Testis (tissue), 2 donors: ENCODE measurements at regions not wholly inside any gene's neighbourhood (a gene's known extent, or its start where the extent isn't known, plus 50 kb on each side); places are given as distances from the start of the nearest gene placed in this dataset.
A peak's percentile ranks its signal among the peaks of the same experiment; 100 is the strongest.

Source experiments
- DNase-seq: peaks from one replicate; pipeline ENCODE4 v3.0.0-alpha.2; 2019
- H3K27ac ChIP-seq, 2 donors: fragments of 200-600 bp; sonication (generic); one replicate each; pipeline ENCODE4 v1.5.1; 2019
- H3K27me3 ChIP-seq: fragments of 200-600 bp; sonication (generic); one replicate; pipeline ENCODE4 v1.5.1; 2019
- H3K36me3 ChIP-seq: fragments of 200-600 bp; sonication (generic); one replicate; pipeline ENCODE4 v1.5.1; 2017; ENCODE audit warnings: low read depth; ENCODE audit errors: missing control alignments
- H3K4me1 ChIP-seq: fragments of 200-600 bp; sonication (generic); one replicate; pipeline ENCODE4 v1.5.1; 2019
- H3K4me3 ChIP-seq, 2 donors: fragments of 200-600 bp; sonication (generic); one replicate each; pipeline ENCODE4 v1.5.1; 2017 to 2019
- H3K9me3 ChIP-seq: fragments of 200-600 bp; sonication (generic); one replicate; pipeline ENCODE4 v1.5.1; 2017
- CTCF ChIP-seq, 3 experiments: fragments of 450-650 bp in 2 of 3; fragments of 200-600 bp in 1 of 3; sonication (generic) in 1 of 3; IDR thresholded peaks; one replicate each; pipeline ENCODE4 v1.5.1; 2016 to 2019; ENCODE audit warnings: antibody characterized with exemption in 3 of 3, mild to moderate bottlenecking in 2 of 3, moderate library complexity in 1 of 3
- POLR2A ChIP-seq: fragments of 450-650 bp; IDR thresholded peaks from one replicate; pipeline ENCODE4 v1.6.1; 2017; ENCODE audit warnings: antibody characterized with exemption, mild to moderate bottlenecking, moderate library complexity
- WGBS, 2 donors: methylation state at CpG; one replicate each; pipeline ENCODE4 v1.1.5; 2018; 5-methylcytosine and 5-hydroxymethylcytosine counted together
- intact Hi-C: fragments of 100-400 bp; cut with DNase I; formaldehyde crosslinking; loops from one replicate; pipeline ENCODE4 v1.15.1; 2023; ENCODE audit warnings: low total_unique reads

GRCh38 chr11:127130321-127130720, 129.8 kb upstream of the KIRREL3 start:
- intact Hi-C loops, result no loop called here
- Histone ChIP-seq H3K4me3 (no peak overlapping the region), H3K4me1 (no peaks in the 10 kb centered on the region), H3K27ac (no peak overlapping the region), H3K27me3 (no peaks in the 10 kb centered on the region), H3K36me3 (no peaks in the 10 kb centered on the region), H3K9me3 (no peaks in the 10 kb centered on the region)
- no peak for DNase-seq
- 86 to 92% methylated on average over 1 of the region's 1 CpG for WGBS, 2 donors
- TF ChIP-seq CTCF (IDR thresholded peaks at IDR 0.05) (no peak), POLR2A (no peak)

- no peak overlapping the region for H3K27ac ChIP-seq
- no peak for TF ChIP-seq CTCF (IDR thresholded peaks at IDR 0.05)
- TF ChIP-seq POLR2A, result no peak
- no peaks in the 10 kb centered on the region for H3K9me3 ChIP-seq
- no peaks in the 10 kb centered on the region for H3K27me3 ChIP-seq
- no peak for DNase-seq
- H3K4me3 ChIP-seq, result peak overlapping the region in 1 of 2 donors; percentile 21
- WGBS, 2 donors, result 39 to 44% methylated on average over 3 of the region's 3 CpGs
- H3K36me3 ChIP-seq, result no peaks in the 10 kb centered on the region
- no peaks in the 10 kb centered on the region for H3K4me1 ChIP-seq
- intact Hi-C loops, result no loop called here
These were observed 126.4 kb upstream of the KIRREL3 start for GRCh38 chr11:127126986-127127385.

- 55 to 70% methylated on average over 5 of the region's 5 CpGs for WGBS, 2 donors
- H3K4me1 ChIP-seq, result no peaks in the 10 kb centered on the region
- H3K27ac ChIP-seq, result no peak overlapping the region
- DNase-seq, result no peak
- TF ChIP-seq CTCF (IDR thresholded peaks at IDR 0.05) (no peak), POLR2A (no peak)
- intact Hi-C loops, result no loop called here
- H3K4me3 ChIP-seq, result no peak overlapping the region
- no peaks in the 10 kb centered on the region for H3K36me3 ChIP-seq
- no peaks in the 10 kb centered on the region for H3K27me3 ChIP-seq
- no peaks in the 10 kb centered on the region for H3K9me3 ChIP-seq
These were observed 118.8 kb upstream of the KIRREL3 start for GRCh38 chr11:127119356-127119755.

- no peaks in the 10 kb centered on the region for H3K4me1 ChIP-seq
- no peak overlapping the region for H3K4me3 ChIP-seq
- H3K27ac ChIP-seq, result no peak overlapping the region
- H3K9me3 ChIP-seq, result no peaks in the 10 kb centered on the region
- intact Hi-C loops, result no loop called here
- no peaks in the 10 kb centered on the region for H3K36me3 ChIP-seq
- TF ChIP-seq CTCF (IDR thresholded peaks at IDR 0.05), result no peak
- no peak for TF ChIP-seq POLR2A
- no peaks in the 10 kb centered on the region for H3K27me3 ChIP-seq
- WGBS, 2 donors, result 61 to 71% methylated on average over 9 of the region's 9 CpGs
- no peak for DNase-seq
These were observed 118.2 kb upstream of the KIRREL3 start for GRCh38 chr11:127118811-127119210.

GRCh38 chr11:127117231-127117739, 116.7 kb upstream of the KIRREL3 start:
- WGBS, 2 donors, result 70 to 84% methylated on average over 4 of the region's 4 CpGs
- TF ChIP-seq POLR2A (no peak), CTCF (IDR thresholded peaks at IDR 0.05) (no peak)
- no peaks in the 10 kb centered on the region for H3K36me3 ChIP-seq
- no peak for DNase-seq
- intact Hi-C loops, result no loop called here
- no peak overlapping the region for H3K4me3 ChIP-seq
- no peaks in the 10 kb centered on the region for H3K4me1 ChIP-seq
- H3K27ac ChIP-seq, result no peak overlapping the region
- H3K27me3 ChIP-seq, result no peaks in the 10 kb centered on the region
- H3K9me3 ChIP-seq, result no peaks in the 10 kb centered on the region
